ENCODE measurements at regions not wholly inside any gene's neighbourhood (a gene's known extent, or its start where the extent isn't known, plus 50 kb on each side); places are given as distances from the start of the nearest gene placed in this dataset.

- TF ChIP-seq CTCF (IDR thresholded peaks at IDR 0.05; ENCODE audit: control extremely low read depth in 1 of 3, insufficient read depth in 1 of 3, low read depth in 1 of 3, low read length in 3 of 3) (no peak), MAX (IDR thresholded peaks at IDR 0.05) (no peak), CHD1 (IDR thresholded peaks at IDR 0.05; ENCODE audit: low read depth, low read length) (no peak), E2F6 (IDR thresholded peaks at IDR 0.05) (no peak), JUN (IDR thresholded peaks at IDR 0.05; ENCODE audit: low read depth, low read length) (no peak), ATF3 (IDR thresholded peaks at IDR 0.05; ENCODE audit: insufficient read depth, low read depth, low read length) (no peak), SP4 (IDR thresholded peaks at IDR 0.05; ENCODE audit: low read length) (no peak), RFX5 (IDR thresholded peaks at IDR 0.05; ENCODE audit: borderline replicate concordance, low read depth, low read length) (no peak)
- Histone ChIP-seq H3K14ac (ENCODE audit: insufficient read length) (no peak overlapping the region), H3K9me3 (ENCODE audit: insufficient read depth in 2 of 2, low read depth in 1 of 2, low read length in 1 of 2) (peaks cover 4% of the 10 kb centered on the region in 2 experiments; a peak in 1 of 4 replicates), H3K56ac (replicated peaks; ENCODE audit: insufficient read length, low read depth, low read length) (no peak overlapping the region), H3K79me2 (ENCODE audit: control insufficient read depth in 1 of 2, insufficient read depth in 2 of 2, low read length in 2 of 2) (no peaks in the 10 kb centered on the region), H4K91ac (replicated peaks; ENCODE audit: insufficient read length, low read length) (no peak overlapping the region), H3K18ac (ENCODE audit: extremely low read depth, low read length) (no peak overlapping the region), H2BK20ac (ENCODE audit: low read length) (peak overlapping the region; percentile 93; the same call in 1 of the 2 replicates), H3K4me2 (ENCODE audit: insufficient read depth in 1 of 2, low read depth in 2 of 2, low read length in 2 of 2) (no peak overlapping the region), H3K27ac (ENCODE audit: low read depth, low read length) (no peak overlapping the region; the same call in 1 of the 2 replicates), H3K23ac (ENCODE audit: insufficient read length) (no peak overlapping the region), H3K79me1 (ENCODE audit: low read depth, low read length) (no peaks in the 10 kb centered on the region), H2BK12ac (ENCODE audit: low read depth, low read length) (peak overlapping the region; percentile 88; the same call in 1 of the 2 replicates), H3K4me3 (ENCODE audit: extremely low read depth in 1 of 4, insufficient read depth in 2 of 4, low read depth in 3 of 4, low read length in 4 of 4) (no peak overlapping the region), H3K36me3 (ENCODE audit: control insufficient read depth in 2 of 4, insufficient read depth in 4 of 4, low read length in 3 of 4) (peaks cover 0 to 2% (median 0%) of the 10 kb centered on the region in 4 experiments; a peak in 1 of 8 replicates), H2AK5ac (ENCODE audit: low read depth, low read length) (peak overlapping the region; percentile 80; the same call in 1 of the 2 replicates), H2AFZ (ENCODE audit: low read length) (no peak overlapping the region), H4K20me1 (replicated peaks in 1 of 2; ENCODE audit: control insufficient read depth in 1 of 2, insufficient read depth in 2 of 2, low read length in 2 of 2) (no peaks in the 10 kb centered on the region), H3K27me3 (replicated peaks in 1 of 4; ENCODE audit: control insufficient read depth in 3 of 4, extremely low read depth in 1 of 4, insufficient read depth in 3 of 4, low read length in 3 of 4) (no peaks in the 10 kb centered on the region), H3K4ac (replicated peaks; ENCODE audit: insufficient read length, low read depth, low read length) (no peak overlapping the region), H3K4me1 (replicated peaks in 1 of 4; ENCODE audit: control insufficient read depth in 3 of 4, insufficient read depth in 4 of 4, low read length in 3 of 4) (peaks cover 0 to 4% (median 1%) of the 10 kb centered on the region in 4 experiments; a peak in 1 of 7 replicates), H3K23me2 (ENCODE audit: low read depth, low read length) (no peaks in the 10 kb centered on the region), H3K9ac (replicated peaks in 1 of 4; ENCODE audit: extremely low read depth in 1 of 4, low read depth in 3 of 4, low read length in 3 of 4) (no peak overlapping the region), H4K5ac (ENCODE audit: insufficient read length, low read depth, low read length) (no peak overlapping the region), H2BK15ac (ENCODE audit: low read length) (no peak overlapping the region), H2BK120ac (replicated peaks; ENCODE audit: low read depth, low read length) (peak overlapping the region; percentile 70), H4K8ac (ENCODE audit: extremely low read depth, insufficient read depth, low read length) (no peak overlapping the region), H2BK5ac (ENCODE audit: low read depth, low read length) (peak overlapping the region; percentile 86; the same call in 1 of the 2 replicates)
- POLR2A ChIA-PET (ENCODE audit: partially characterized antibody): no interaction called here
- CTCF ChIA-PET (ENCODE audit: partially characterized antibody): no interaction called here
- DNase-seq (ENCODE audit: low read depth in 1 of 2, low spot score in 2 of 2): no peak
- 88% methylated on average over 3 of the region's 3 CpGs; no CpG with 5 or more reads in 1 of the 2 experiments for whole genome bisulfite sequencing, 2 experiments (ENCODE audit: extremely low coverage in 1 of 2, insufficient coverage in 1 of 2, insufficient read length in 1 of 2, insufficient replicate concordance in 2 of 2, low coverage in 1 of 2, low lambda C conversion rate in 2 of 2, missing lambda C conversion rate in 1 of 2)
- no peak for FAIRE-seq
These were observed 276.3 kb upstream of the ZNF717 start for GRCh38 chr3:76061654-76062053.

All from H1 (cell line).